NCI-H146 (cell line): ENCODE measurements at regions not wholly inside any gene's neighbourhood (a gene's known extent, or its start where the extent isn't known, plus 50 kb on each side); places are given as distances from the start of the nearest gene placed in this dataset.
"Not testable (repeated sequence)": the region's sequence is repeated elsewhere in the genome, so short reads cannot be mapped to it uniquely, and the experiment has no call there.

ENCODE experiments used
- DNase-seq: peaks from one replicate; lab custom pipeline; 2025; lab: John Stamatoyannopoulos, UW

DNA sequence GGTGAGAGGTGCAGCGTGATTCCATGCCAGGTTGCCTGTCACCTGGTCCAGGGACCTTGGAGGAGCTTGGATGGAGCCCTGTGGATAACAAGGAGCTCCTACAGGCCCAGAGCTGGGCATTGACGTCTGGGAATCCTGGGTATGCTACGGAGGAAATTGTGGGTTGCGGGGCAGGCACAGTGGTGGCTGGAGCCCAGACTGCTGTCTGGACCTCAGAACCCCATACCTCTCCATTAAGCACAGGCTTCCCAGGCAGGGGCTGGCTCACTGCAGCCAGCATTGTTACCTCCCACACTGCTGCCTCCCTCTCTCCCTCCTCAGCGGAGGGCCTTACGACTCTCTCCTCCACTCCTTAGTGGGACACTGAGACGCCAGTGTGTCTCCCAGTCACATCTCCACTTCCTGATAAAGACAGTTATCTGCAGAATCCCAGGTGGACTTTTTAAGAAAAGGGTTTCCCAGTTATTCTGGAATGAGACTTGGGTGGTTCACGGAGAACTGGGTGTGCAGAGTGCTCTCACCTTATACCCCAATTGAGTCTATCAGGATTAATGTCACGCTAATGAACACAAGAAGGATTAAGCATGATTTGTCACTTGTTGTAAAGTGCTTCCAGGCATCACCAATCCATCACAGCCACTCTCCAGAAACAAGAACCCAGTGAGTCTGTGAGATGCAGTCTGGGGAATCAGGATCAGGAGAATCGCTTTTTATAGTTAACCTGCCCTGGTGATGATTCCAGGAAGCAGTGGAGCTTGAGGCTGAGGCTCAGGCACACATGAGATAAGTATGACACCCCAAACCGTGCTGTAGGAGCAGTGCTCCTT lies 309.4 kb downstream of the RPS24 start:
- DNase-seq, result no peak

DNA sequence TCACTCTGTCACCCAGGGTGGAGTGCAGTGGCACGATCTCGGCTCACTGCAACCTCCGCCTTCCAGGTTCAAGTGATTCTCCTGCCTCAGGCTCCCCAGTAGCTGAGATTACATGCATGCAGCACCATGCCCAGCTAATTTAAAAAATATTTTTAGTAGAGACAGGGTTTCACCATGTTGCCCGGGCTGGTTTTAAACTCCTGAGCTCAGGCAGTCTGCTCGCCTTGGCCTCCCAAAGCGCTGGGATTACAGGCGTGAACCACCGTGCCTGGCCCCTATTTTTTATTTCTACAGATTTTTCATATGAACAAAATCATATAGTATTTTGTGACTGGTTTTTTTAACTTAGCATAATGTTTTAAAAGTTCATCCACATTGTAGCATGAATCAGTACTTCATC lies 310.6 kb downstream of the RPS24 start:
- not testable (repeated sequence) for DNase-seq

GRCh38 chr10:78345515-78345914 lies 311.9 kb downstream of the RPS24 start:
- not testable (repeated sequence) for DNase-seq

DNA sequence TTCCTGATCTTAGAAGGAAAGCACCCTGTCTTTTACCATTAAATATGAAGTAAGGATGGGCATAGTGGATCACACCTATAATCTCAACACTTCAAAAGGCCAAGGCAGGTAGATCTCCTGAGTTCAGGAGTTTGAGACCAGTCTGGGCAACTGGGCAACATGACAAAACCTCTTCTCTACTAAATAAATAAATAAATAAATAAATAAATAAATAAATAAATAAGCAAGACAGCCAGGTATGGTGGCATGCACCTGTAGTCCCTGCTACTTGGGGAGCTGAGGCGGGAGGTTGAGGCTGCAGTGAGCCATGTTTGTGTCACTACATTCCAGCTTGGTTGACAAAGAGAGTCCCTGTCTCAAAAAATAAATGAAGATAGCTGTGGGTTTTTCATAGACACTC lies 313.1 kb downstream of the RPS24 start:
- DNase-seq, result no peak

- no peak for DNase-seq
Measured at GRCh38 chr10:78348411-78349164, 314.9 kb downstream of the RPS24 start.

DNA sequence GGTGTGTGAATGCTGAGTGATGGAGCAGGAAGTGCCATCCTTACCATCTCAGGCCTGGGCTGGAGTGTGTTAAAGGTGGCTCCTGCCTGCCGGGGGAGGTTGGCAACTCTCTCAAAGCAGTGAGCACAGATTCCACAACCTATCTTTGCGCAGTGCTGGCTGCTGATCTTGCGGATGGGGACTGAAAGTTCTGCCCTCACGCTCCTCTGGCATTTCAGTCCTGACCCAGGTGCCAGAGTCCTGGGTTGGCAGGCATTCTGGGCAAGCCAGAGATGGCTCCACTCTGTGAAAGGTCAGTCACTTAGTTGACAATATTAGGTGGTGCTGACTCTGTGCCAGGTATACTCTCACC lies 315.5 kb downstream of the RPS24 start:
- no peak for DNase-seq

DNA sequence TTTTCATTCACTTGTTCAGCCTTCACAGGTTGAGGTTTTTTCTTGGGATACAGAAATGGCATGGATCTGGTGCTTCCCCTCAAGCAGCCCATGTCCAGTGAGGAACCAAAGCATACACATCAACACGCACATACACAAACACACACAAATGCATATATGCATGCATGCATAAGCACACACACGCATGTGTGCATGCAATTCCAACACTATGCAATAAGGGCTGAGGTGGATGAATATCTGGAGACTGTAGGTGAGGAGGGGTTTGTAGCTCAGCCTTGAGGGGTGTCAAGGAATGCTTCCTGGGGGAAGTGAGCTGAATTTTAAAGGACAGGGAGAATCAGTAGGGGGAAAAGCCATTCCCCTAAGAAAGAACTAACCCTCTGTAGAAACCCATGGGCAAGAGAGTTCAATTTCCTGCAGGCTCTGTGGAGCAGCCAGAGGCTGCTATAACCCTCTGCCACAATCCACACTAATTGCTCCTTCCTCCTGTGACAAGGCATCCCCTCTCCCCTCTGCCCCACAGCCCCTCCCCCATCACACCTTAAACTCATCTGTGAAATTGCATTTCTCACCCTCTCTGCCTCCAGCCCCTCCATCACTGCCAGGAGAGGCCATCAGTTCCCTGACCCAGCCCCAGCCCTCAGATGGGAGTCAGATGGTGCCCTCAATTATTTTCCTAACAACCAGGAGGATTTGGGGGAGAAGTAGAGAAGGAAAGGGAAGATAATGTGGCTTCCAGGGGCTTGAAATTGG lies 316.4 kb downstream of the RPS24 start:
- DNase-seq, result no peak

DNA sequence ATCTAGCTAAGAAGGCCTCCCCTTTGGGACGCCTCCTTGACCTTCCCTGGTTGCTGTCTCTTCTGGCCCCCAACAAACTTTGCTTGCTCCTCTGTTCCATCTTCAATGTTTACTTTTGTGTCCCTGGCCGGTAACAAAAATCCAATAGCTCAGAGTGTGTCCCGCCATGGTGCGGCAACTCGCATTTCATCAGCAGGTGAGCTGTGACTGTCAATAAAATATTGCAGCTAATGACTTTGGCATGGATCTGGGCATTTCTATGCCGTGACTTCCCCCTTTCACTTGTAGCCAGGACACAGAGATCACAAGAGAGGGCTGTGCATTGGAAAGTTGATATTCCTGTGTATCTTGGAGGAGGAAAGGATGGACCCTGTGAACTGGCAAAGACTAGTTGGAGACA lies 317.6 kb downstream of the RPS24 start:
- DNase-seq, result no peak

DNA sequence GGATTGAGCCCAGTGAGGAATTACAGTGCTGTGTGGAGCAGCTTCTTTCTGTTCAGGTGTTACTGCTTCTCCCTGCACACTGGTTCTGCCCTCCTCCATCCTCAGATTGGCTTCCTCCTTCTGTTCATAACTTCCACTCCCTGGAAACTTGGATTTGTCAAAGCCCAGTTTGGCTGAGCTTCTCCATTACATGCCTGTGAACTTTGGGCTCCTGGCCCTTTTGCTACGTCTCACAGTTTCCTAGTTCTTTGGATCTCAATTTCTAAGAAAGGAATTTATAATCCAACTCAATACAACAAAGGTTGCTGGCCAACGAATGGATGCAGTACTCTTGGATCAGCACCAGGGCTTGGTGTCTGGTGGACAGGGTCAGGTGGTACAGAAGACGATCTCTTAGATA lies 318.1 kb downstream of the RPS24 start:
- no peak for DNase-seq

DNA sequence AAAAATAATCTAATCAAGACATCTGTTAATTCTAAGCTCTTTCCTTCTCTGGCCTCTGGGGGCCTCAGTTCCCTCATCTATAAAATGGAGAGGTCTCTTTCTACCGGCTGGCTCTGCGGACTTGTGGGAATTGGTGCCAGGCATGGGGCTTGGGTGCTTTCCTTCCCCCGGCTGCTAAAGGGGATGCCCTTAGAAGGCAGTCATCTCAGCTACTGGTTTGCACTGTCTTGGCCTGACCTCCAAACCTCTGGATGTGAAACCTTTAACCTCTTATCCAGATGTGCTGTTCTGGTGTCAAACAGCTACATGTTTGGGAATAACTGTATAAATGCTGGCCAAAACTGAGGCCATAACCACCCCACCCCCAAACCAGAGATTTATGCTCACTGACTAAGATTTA lies 320.0 kb downstream of the RPS24 start:
- DNase-seq, result no peak

- no peak for DNase-seq
Measured at GRCh38 chr10:78354101-78354500, 320.4 kb downstream of the RPS24 start.

DNA sequence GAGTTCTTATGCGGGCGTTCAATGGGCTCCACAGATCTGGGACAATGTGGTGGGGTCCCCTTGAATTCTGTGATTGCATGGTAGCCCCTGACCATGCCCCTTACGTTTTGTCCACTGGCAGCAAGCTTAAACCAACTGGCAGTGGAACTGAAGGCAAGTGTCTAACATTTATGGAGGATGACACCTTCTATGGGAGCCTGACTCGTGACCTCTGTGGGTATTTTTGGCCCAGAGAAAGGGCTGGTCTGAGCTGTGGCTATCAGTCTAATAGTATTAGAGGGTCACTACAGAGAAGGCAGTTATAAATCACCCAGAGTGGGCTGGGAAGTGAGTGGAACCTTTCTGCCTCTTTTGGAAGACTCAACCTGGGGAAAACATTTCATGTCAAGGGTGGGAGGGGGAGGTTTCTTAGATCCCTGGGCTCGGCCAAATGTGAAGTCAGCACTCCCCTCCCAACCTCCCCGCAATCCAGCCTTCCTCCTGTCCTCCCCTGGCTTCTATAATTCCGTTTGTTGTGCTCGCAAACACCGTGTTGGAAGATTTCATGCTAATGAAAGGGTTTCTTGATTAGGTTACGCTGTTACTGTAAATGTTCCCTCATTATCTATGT lies 322.7 kb downstream of the RPS24 start:
- no peak for DNase-seq

- DNase-seq, result peak; percentile 74
Measured at GRCh38 chr10:78357141-78358063, 323.7 kb downstream of the RPS24 start.

GRCh38 chr10:78358351-78358750 lies 324.7 kb downstream of the RPS24 start:
- no peak for DNase-seq

GRCh38 chr10:78358982-78359381 lies 325.3 kb downstream of the RPS24 start:
- no peak for DNase-seq

DNA sequence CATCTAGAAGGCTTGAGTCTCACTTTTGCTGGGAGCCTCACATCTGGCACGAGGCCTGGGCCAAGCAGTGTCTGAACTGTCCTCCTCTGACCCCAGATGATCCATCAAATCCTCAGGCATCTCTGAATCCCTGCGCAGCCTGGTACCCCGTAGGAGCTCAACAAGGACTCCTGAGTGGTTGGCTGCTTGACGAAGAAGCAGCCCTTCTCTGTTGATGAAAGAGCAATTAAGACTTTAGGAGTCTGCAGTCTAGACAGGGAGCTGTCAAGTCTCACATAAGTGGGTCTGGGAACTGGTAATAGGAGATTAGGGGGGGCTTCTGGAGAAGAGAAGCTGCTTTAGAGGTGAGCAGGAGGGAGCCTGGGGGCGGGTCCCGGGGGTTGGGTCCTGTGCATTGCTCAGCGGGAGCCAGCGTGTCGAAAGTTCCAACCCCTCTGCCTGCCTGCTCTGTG lies 326.0 kb downstream of the RPS24 start:
- DNase-seq, result no peak

- no peak for DNase-seq
Measured at GRCh38 chr10:78360284-78360683, 326.6 kb downstream of the RPS24 start.

DNA sequence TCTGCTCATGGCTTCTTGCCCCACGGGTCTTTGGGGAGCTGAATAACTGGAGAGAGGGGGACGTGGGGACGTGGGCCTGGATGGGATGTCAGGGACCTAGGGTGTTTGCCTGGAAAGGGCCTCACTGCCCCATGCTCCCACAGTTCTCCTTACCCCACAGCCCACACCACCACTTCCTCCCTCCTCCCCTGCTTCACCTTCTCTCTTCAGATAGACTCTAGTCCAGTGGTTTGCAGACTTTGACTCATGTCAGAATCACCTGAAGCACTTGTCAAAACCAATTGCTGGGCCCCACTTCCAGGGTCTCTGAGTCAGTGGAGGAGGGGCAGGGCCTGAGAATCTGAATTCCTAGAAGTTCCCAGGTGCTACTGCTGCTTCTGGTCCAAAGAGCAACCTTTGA lies 327.4 kb downstream of the RPS24 start:
- DNase-seq, result no peak

- no peak for DNase-seq
Measured at GRCh38 chr10:78362406-78363022, 328.9 kb downstream of the RPS24 start.

GRCh38 chr10:78363190-78363589 lies 329.5 kb downstream of the RPS24 start:
- no peak for DNase-seq

GRCh38 chr10:78365694-78366093 lies 332.0 kb downstream of the RPS24 start:
- DNase-seq, result no peak
